GM12878 (cell line): ENCODE measurements at regions not wholly inside any gene's neighbourhood (a gene's known extent, or its start where the extent isn't known, plus 50 kb on each side); places are given as distances from the start of the nearest gene placed in this dataset.
A peak's percentile ranks its signal among the peaks of the same experiment; 100 is the strongest.

Experiments used
- ATAC-seq: fragments of 200-7000 bp; cut with Tn5 transposase; 3 replicates; pipeline ENCODE4 v1.9.1; 2020; ENCODE audit warnings: mild to moderate bottlenecking, moderate library complexity
- BruUV-seq: library from RNA; stranded (reverse); fragments of 400-500 nt; replicated peaks from 2 replicates; lab custom pipeline; 2021; lab: Mats Ljungman, UMichigan
- CTCF ChIA-PET: fragments of 300-600 bp; sonication (Branson Sonifier 250); formaldehyde crosslinking; extraction: SDS; loops from one replicate; lab custom pipeline; 2021; ENCODE audit warnings: inconsistent platforms; lab: Yijun Ruan, JAX
- POLR2A ChIA-PET: fragments of 350-600 bp; formaldehyde crosslinking; extraction: SDS; loops from one replicate; lab custom pipeline; 2021; ENCODE audit warnings: inconsistent platforms; lab: Charles Lee
- RAD21 ChIA-PET: fragments of 300-600 bp; sonication (Branson Sonifier 250); formaldehyde crosslinking; loops from one replicate; lab custom pipeline; 2023; ENCODE audit warnings: antibody characterized with exemption; ENCODE audit not compliant: unreplicated experiment; lab: Charles Lee
- SMC1A ChIA-PET: fragments of 300-600 bp; sonication (Branson Sonifier 250); formaldehyde crosslinking; loops from one replicate; lab custom pipeline; 2023; ENCODE audit not compliant: unreplicated experiment, uncharacterized antibody; lab: Charles Lee
- DNase-seq: peaks from one replicate; pipeline ENCODE4 v3.0.0-alpha.2; 2011; ENCODE audit warnings: low read depth, low spot score
- FAIRE-seq: peaks from 3 replicates; lab custom pipeline; 2011; peaks lifted over from hg19 to GRCh38; lab: Jason Lieb, UNC
- H2AFZ ChIP-seq: 2 replicates; pipeline ENCODE4 v1.6.0; 2011; ENCODE audit warnings: low read depth, low read length, control low read depth; ENCODE audit not compliant: control insufficient read depth
- H3K27ac ChIP-seq: 2 replicates; pipeline ENCODE4 v1.5.1; 2011; ENCODE audit warnings: control low read depth; ENCODE audit not compliant: control insufficient read depth, insufficient read depth
- H3K27me3 ChIP-seq, 2 experiments: replicated peaks in 1 of 2; 2 replicates each; pipeline versions ENCODE4 v1.6.0 to v1.6.1; 2011; ENCODE audit warnings: low read length in 1 of 2; ENCODE audit not compliant: control insufficient read depth in 2 of 2, insufficient read depth in 2 of 2
- H3K36me3 ChIP-seq, 2 experiments: 2 replicates each; pipeline ENCODE4 v1.5.1; 2011; ENCODE audit warnings: low read length in 1 of 2; ENCODE audit not compliant: control insufficient read depth in 2 of 2, insufficient read depth in 2 of 2
- H3K4me1 ChIP-seq: 2 replicates; pipeline ENCODE4 v1.6.1; 2011; ENCODE audit warnings: mild to moderate bottlenecking, low read length, moderate library complexity, mixed read lengths; ENCODE audit not compliant: control insufficient read depth, insufficient read depth
- H3K4me2 ChIP-seq: 2 replicates; pipeline ENCODE4 v1.6.0; 2011; ENCODE audit warnings: control low read depth; ENCODE audit not compliant: control insufficient read depth, insufficient read depth
- H3K4me3 ChIP-seq: fragments of 200-600 bp; sonication (generic); 2 replicates; pipeline ENCODE4 v1.5.1; 2016
- H3K79me2 ChIP-seq: 2 replicates; pipeline ENCODE4 v1.6.0; 2011; ENCODE audit warnings: low read length; ENCODE audit not compliant: control insufficient read depth, insufficient read depth
- H3K9ac ChIP-seq: 2 replicates; pipeline ENCODE4 v1.8.0; 2011; ENCODE audit warnings: low read length, control low read depth, mixed read lengths; ENCODE audit not compliant: control insufficient read depth, insufficient read depth
- H3K9me3 ChIP-seq: replicated peaks from 3 replicates; pipeline ENCODE4 v1.5.1; 2011; ENCODE audit warnings: mild to moderate bottlenecking, low read length; ENCODE audit not compliant: control insufficient read depth, insufficient read depth
- H4K20me1 ChIP-seq: 2 replicates; pipeline ENCODE4 v1.6.0; 2011; ENCODE audit not compliant: control insufficient read depth, insufficient read depth
- ATF7 ChIP-seq: fragments of 450-650 bp; IDR thresholded peaks from 2 replicates; pipeline ENCODE4 v1.6.1; 2016; ENCODE audit warnings: low read depth, mild to moderate bottlenecking
- BRCA1 ChIP-seq: IDR thresholded peaks from 2 replicates; pipeline ENCODE4 v1.6.1; 2011; ENCODE audit warnings: low read depth, low read length, improper control_type of control experiment
- CBFB ChIP-seq: IDR thresholded peaks from 2 replicates; pipeline ENCODE4 v1.6.1; 2016; ENCODE audit warnings: antibody characterized with exemption, low read depth
- CREB1 ChIP-seq: IDR thresholded peaks from 2 replicates; pipeline ENCODE4 v1.6.1; 2012; ENCODE audit warnings: low read depth, mild to moderate bottlenecking, inconsistent platforms
- HDGF ChIP-seq: fragments of 450-650 bp; IDR thresholded peaks from 2 replicates; pipeline ENCODE4 v1.6.1; 2016; ENCODE audit warnings: antibody characterized with exemption
- JUNB ChIP-seq: IDR thresholded peaks from 2 replicates; pipeline ENCODE4 v1.6.1; 2016; ENCODE audit warnings: antibody characterized with exemption, mild to moderate bottlenecking
- MTA2 ChIP-seq: fragments of 450-650 bp; IDR thresholded peaks from 2 replicates; pipeline ENCODE4 v1.6.1; 2016; ENCODE audit warnings: low read depth, mild to moderate bottlenecking, moderate library complexity
- NFXL1 ChIP-seq: fragments of 450-650 bp; IDR thresholded peaks from 2 replicates; pipeline ENCODE4 v1.6.1; 2017; ENCODE audit warnings: antibody characterized with exemption, mild to moderate bottlenecking, borderline replicate concordance
- NFYB ChIP-seq: IDR thresholded peaks from 2 replicates; pipeline ENCODE4 v1.6.1; 2011; ENCODE audit warnings: low read depth, mild to moderate bottlenecking, low read length, improper control_type of control experiment, moderate library complexity; ENCODE audit not compliant: insufficient read depth
- NRF1 ChIP-seq: conservative IDR thresholded peaks from 2 replicates; pipeline ENCODE4 v1.6.1; 2011; ENCODE audit warnings: mild to moderate bottlenecking, low read depth, low read length, improper control_type of control experiment
- POLR2A ChIP-seq: IDR thresholded peaks from 2 replicates; pipeline ENCODE4 v1.6.1; 2011; ENCODE audit warnings: low read depth, mild to moderate bottlenecking, low read length
- RAD51 ChIP-seq: fragments of 450-650 bp; IDR thresholded peaks from 2 replicates; pipeline ENCODE4 v1.6.1; 2016; ENCODE audit warnings: moderate library complexity, mild to moderate bottlenecking, inconsistent platforms
- SIN3A ChIP-seq: IDR thresholded peaks from 2 replicates; pipeline ENCODE4 v1.6.1; 2012; ENCODE audit warnings: low read depth, low read length, improper control_type of control experiment
- TCF12 ChIP-seq: IDR thresholded peaks from 2 replicates; pipeline ENCODE4 v1.6.1; 2011; ENCODE audit warnings: low read depth, mild to moderate bottlenecking, low read length
- USF1 ChIP-seq: IDR thresholded peaks from 2 replicates; pipeline ENCODE4 v1.6.1; 2011; ENCODE audit warnings: borderline replicate concordance, low read depth, mild to moderate bottlenecking, moderate library complexity, mixed read lengths, low read length; ENCODE audit not compliant: insufficient read depth; ENCODE audit errors: extremely low read length
- ZBED1 ChIP-seq: IDR thresholded peaks from 2 replicates; pipeline ENCODE4 v1.6.1; 2016; ENCODE audit warnings: borderline replicate concordance
- ZBTB33 ChIP-seq: fragments of 450-650 bp; IDR thresholded peaks from 2 replicates; pipeline ENCODE4 v1.6.1; 2017; ENCODE audit warnings: mild to moderate bottlenecking
- ZNF274 ChIP-seq: IDR thresholded peaks from one replicate; pipeline ENCODE4 v1.8.0; 2011; ENCODE audit not compliant: insufficient read length, insufficient read depth
- ZZZ3 ChIP-seq: IDR thresholded peaks from 2 replicates; pipeline ENCODE4 v1.6.1; 2011; ENCODE audit warnings: low read depth; ENCODE audit not compliant: control insufficient read depth, insufficient read length
- WGBS: methylation state at CpG from one replicate; pipeline ENCODE4 v1.1.6; 2016; ENCODE audit warnings: low lambda C conversion rate; ENCODE audit not compliant: insufficient replicate concordance, insufficient coverage; ENCODE audit errors: missing lambda C conversion rate; 5-methylcytosine and 5-hydroxymethylcytosine counted together
- in situ Hi-C: fragments of 300-500 bp; cut with MboI; formaldehyde crosslinking; loops from 9 replicates; pipeline ENCODE4 v1.14.3; 2018; ENCODE audit warnings: mixed read lengths
- intact Hi-C: fragments of 100-400 bp; cut with micrococcal nuclease; formaldehyde crosslinking; loops from one replicate; pipeline ENCODE4 v1.14.2; 2022; ENCODE audit not compliant: unreplicated experiment

- no peak for TF ChIP-seq MTA2
- no peak for TF ChIP-seq NRF1
- TF ChIP-seq CREB1: no peak
- TF ChIP-seq ZBED1: no peak
- TF ChIP-seq HDGF: no peak
- TF ChIP-seq ZZZ3: no peak
- TF ChIP-seq ZNF274: no peak
- no peak for TF ChIP-seq TCF12
- TF ChIP-seq ATF7: no peak
- TF ChIP-seq USF1: no peak
- TF ChIP-seq, all 136 proteins: peak for 0
Observed at GRCh38 chr18:46415532-46416252, 241.3 kb downstream of the LOXHD1 start (continued).

GRCh38 chr18:46416706-46417638 lies 240.0 kb downstream of the LOXHD1 start:
- Histone ChIP-seq H3K27ac (no peak overlapping the region), H2AFZ (no peak overlapping the region), H3K4me3 (no peak overlapping the region), H3K4me2 (no peak overlapping the region), H3K9me3 (no peaks in the 10 kb centered on the region), H3K36me3 (no peaks in the 10 kb centered on the region), H3K27me3 (no peaks in the 10 kb centered on the region), H3K79me2 (no peaks in the 10 kb centered on the region), H3K4me1 (peaks cover 10% of the 10 kb centered on the region), H3K9ac (no peak overlapping the region), H4K20me1 (no peaks in the 10 kb centered on the region)
- ChIA-PET CTCF (interaction anchor here (1.8 kb wide), 1 partner anchor 241 kb away, joined by 4 read pairs; no protein-coding TSS in a partner anchor), RAD21 (no interaction called here), POLR2A (interaction anchor here (0.6 kb wide), 1 partner anchor 197 kb away, joined by 5 read pairs; no protein-coding TSS in a partner anchor), SMC1A (no interaction called here)
- in situ Hi-C loops (no loop called here), intact Hi-C loops (no loop called here)
- FAIRE-seq (no peak), DNase-seq (no peak), ATAC-seq (peak; percentile 80)
- no TSS peak for BruUV-seq
- WGBS: 34% methylated on average over 4 of the region's 4 CpGs
- TF ChIP-seq RAD51 (peak; percentile 74; the same call in 1 of the 2 replicates), CBFB (no peak), USF1 (peak; percentile 76), SIN3A (no peak), JUNB (no peak), BRCA1 (no peak), POLR2A (no peak), ZBTB33 (no peak), NFXL1 (no peak), NFYB (peak; percentile 57)
